Upper lobe of right lung (tissue), 1 donor: ENCODE measurements at regions not wholly inside any gene's neighbourhood (a gene's known extent, or its start where the extent isn't known, plus 50 kb on each side); places are given as distances from the start of the nearest gene placed in this dataset.

Experiments used
- ATAC-seq: fragments of 200-7000 bp; cut with Tn5 transposase; one replicate; pipeline ENCODE4 v1.9.1; 2020; ENCODE audit warnings: mild to moderate bottlenecking, moderate library complexity
- DNase-seq: peaks from one replicate; pipeline ENCODE4 v3.0.0-alpha.2; 2020
- H3K27ac ChIP-seq: fragments of 200-600 bp; one replicate; pipeline ENCODE4 v1.8.0; 2022
- H3K27me3 ChIP-seq: fragments of 200-600 bp; one replicate; pipeline ENCODE4 v1.8.0; 2022; ENCODE audit warnings: mild to moderate bottlenecking
- H3K36me3 ChIP-seq: fragments of 200-600 bp; one replicate; pipeline ENCODE4 v1.8.0; 2022
- H3K4me1 ChIP-seq: fragments of 200-600 bp; one replicate; pipeline ENCODE4 v1.8.0; 2022
- H3K4me3 ChIP-seq: fragments of 200-600 bp; one replicate; pipeline ENCODE4 v1.8.0; 2022; ENCODE audit warnings: mild to moderate bottlenecking
- H3K9me3 ChIP-seq: fragments of 200-600 bp; one replicate; pipeline ENCODE4 v1.8.0; 2022
- intact Hi-C: fragments of 100-400 bp; cut with DNase I; formaldehyde crosslinking; loops from one replicate; pipeline ENCODE4 v1.11.0; 2022
- TF ChIP-seq, protein P1 (sequence below): fragments of 200-600 bp; IDR thresholded peaks from one replicate; pipeline ENCODE4 v1.8.0; 2022; ENCODE audit warnings: antibody characterized with exemption
- donor health status: DM: no; HTN: yes; CAD: no; lungs with severe emphysema.

DNA sequence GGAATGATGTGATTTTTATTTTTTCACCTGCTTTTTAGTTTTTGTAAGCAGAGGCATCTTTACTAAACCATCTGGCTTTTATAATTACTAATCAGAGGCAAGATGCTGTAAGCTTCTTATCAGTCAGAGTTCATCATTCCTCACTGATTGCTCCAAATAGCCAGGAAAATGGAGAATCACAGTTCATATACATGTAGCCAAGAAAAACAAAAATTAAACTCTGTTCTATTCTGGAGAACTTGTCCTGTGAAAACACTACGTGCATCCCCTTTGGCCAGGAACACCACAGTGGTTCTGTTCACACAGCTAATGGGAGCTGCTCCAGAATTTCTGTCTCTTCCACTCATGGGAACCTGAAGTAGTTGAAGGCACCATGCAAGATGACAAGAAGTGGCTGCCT, 725.5 kb upstream of the CHRM3 start:
- ATAC-seq: no peak

DNA sequence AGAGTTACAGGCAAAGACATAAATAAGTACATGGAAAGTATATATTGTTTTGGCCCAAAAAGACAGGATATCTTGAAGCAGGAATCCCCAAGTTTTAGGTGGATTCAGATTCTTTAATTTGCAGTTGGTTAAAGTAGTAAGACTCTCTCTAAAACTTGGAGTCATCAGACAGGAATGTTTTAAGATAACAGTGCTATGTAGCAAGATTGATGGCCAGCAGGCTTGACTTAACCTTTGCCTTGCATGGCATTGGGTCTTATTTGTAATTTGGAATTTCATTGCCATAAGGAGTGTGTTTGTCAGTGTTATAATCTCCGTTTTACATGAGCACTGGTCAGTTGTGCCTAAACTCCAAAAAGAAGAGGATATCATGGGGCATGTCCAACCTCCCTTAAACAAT, 727.6 kb upstream of the CHRM3 start:
- Histone ChIP-seq H3K27ac (no peak overlapping the region), H3K27me3 (no peaks in the 10 kb centered on the region), H3K9me3 (no peaks in the 10 kb centered on the region), H3K4me1 (no peaks in the 10 kb centered on the region), H3K4me3 (no peak overlapping the region), H3K36me3 (no peaks in the 10 kb centered on the region)
- ATAC-seq (no peak), DNase-seq (no peak)
- TF ChIP-seq, protein P1, sequence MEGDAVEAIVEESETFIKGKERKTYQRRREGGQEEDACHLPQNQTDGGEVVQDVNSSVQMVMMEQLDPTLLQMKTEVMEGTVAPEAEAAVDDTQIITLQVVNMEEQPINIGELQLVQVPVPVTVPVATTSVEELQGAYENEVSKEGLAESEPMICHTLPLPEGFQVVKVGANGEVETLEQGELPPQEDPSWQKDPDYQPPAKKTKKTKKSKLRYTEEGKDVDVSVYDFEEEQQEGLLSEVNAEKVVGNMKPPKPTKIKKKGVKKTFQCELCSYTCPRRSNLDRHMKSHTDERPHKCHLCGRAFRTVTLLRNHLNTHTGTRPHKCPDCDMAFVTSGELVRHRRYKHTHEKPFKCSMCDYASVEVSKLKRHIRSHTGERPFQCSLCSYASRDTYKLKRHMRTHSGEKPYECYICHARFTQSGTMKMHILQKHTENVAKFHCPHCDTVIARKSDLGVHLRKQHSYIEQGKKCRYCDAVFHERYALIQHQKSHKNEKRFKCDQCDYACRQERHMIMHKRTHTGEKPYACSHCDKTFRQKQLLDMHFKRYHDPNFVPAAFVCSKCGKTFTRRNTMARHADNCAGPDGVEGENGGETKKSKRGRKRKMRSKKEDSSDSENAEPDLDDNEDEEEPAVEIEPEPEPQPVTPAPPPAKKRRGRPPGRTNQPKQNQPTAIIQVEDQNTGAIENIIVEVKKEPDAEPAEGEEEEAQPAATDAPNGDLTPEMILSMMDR: no peak
- intact Hi-C loops: no loop called here

More for the DNA sequence above, 725.5 kb upstream of the CHRM3 start:
- no peaks in the 10 kb centered on the region for H3K4me1 ChIP-seq
- intact Hi-C loops: no loop called here
- no peak overlapping the region for H3K4me3 ChIP-seq
- no peak for DNase-seq
- no peaks in the 10 kb centered on the region for H3K36me3 ChIP-seq
- no peaks in the 10 kb centered on the region for H3K27me3 ChIP-seq
- TF ChIP-seq, protein P1: no peak
- H3K27ac ChIP-seq: no peak overlapping the region
- H3K9me3 ChIP-seq: no peaks in the 10 kb centered on the region

DNA sequence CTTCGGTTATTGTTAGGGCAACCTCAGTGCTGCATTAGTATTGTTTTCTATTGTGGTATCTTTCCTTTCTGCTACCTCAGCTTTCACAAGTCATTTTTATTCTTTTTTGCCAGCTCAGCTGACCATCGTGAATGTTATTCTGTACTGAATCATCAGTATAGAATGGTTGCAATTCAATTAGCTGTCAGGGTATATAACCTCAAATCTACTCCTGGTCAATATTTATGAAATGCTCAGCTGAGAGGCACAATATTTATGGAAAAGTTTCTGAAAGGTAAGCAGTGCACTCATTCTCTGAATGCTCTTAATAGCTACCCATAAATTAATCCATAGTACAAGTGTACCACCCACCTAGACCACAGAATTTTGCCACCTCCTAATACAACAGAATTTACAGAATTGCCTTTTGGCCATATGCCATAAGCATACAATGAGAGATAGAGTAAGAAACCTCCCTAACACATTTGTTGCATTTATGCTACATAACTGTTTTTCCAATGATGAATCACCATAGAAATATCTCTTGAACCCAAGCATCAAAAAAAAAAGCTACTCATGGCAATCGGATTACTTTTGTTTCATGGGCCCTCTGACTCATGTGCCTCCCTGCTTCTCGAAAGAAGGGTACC, 732.6 kb upstream of the CHRM3 start:
- Histone ChIP-seq H3K4me3 (no peak overlapping the region), H3K27me3 (no peaks in the 10 kb centered on the region), H3K4me1 (no peaks in the 10 kb centered on the region), H3K9me3 (no peaks in the 10 kb centered on the region), H3K36me3 (no peaks in the 10 kb centered on the region), H3K27ac (no peak overlapping the region)
- TF ChIP-seq, protein P1: no peak
- intact Hi-C loops: no loop called here
- ATAC-seq (no peak), DNase-seq (no peak)

DNA sequence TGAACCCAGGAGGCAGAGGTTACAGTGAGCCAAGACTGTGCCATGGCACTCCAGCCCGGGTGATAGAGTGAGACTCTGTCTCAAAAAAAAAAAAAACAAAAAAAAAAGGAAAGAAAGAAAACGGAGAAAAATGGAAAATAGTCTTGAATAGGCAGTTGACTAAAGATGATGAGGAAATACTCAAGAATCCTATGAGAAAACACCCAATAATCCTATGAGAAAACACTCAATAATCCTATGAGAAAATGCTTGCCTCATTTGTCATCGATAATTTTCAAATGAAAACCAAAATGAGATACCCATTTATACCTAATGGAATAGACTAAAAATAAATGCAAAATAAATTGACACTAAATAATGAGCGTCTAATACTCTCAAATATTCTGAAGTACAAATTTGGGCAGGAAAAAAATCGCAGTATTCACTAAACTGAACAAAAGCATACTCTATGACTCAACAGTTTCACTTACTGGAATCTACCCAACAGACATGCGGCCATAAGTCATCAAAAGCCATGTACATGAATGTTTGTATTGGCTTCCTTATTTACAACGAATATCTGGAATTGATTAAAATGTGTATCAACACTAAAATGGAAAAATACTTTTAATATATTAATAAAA, 733.9 kb upstream of the CHRM3 start:
- TF ChIP-seq, protein P1: no peak
- Histone ChIP-seq H3K27ac (no peak overlapping the region), H3K9me3 (no peaks in the 10 kb centered on the region), H3K4me3 (no peak overlapping the region), H3K4me1 (no peaks in the 10 kb centered on the region), H3K36me3 (no peaks in the 10 kb centered on the region), H3K27me3 (no peaks in the 10 kb centered on the region)
- no peak for ATAC-seq
- intact Hi-C loops: no loop called here
- no peak for DNase-seq

DNA sequence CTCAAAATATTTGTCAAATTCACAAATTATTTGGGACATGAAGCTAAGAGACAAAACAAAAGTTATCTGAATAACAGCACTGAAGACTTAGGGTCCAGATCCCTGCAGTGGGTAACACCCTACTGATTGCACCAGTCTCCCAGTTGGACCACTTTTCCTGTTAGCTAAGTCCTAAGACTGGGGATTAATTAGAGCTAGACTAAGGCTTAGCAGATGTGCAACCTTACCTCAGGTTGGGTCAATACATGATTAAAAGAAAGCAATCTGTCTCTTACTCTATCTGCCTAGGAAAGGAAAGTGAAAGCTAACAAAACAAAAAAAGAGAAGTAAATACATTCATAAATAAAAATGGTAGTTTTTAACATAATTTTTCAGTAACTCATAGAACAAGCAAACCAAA, 737.2 kb upstream of the CHRM3 start:
- Histone ChIP-seq H3K9me3 (no peaks in the 10 kb centered on the region), H3K27me3 (no peaks in the 10 kb centered on the region), H3K4me1 (no peaks in the 10 kb centered on the region), H3K27ac (no peak overlapping the region), H3K4me3 (no peak overlapping the region), H3K36me3 (no peaks in the 10 kb centered on the region)
- ATAC-seq: no peak
- TF ChIP-seq, protein P1: no peak
- DNase-seq: no peak
- intact Hi-C loops: no loop called here
